Transverse colon (tissue), 3 donors: ENCODE measurements at regions not wholly inside any gene's neighbourhood (a gene's known extent, or its start where the extent isn't known, plus 50 kb on each side); places are given as distances from the start of the nearest gene placed in this dataset.

Experiments used
- CTCF ChIP-seq, 5 experiments: fragments of 200-600 bp in 3 of 5; fragments of 450-650 bp in 2 of 5; sonication (generic) in 3 of 5; IDR thresholded peaks; 1 replicate in 2 of 5; 2 replicates in 3 of 5; pipeline ENCODE4 v1.5.1; 2016 to 2017; ENCODE audit warnings: antibody characterized with exemption in 5 of 5, inconsistent platforms in 3 of 5, mild to moderate bottlenecking in 2 of 5, moderate library complexity in 1 of 5
- POLR2A ChIP-seq: fragments of 450-650 bp; IDR thresholded peaks from one replicate; pipeline ENCODE4 v1.6.1; 2016; ENCODE audit warnings: antibody characterized with exemption, mild to moderate bottlenecking, moderate library complexity

GRCh38 chr13:46975173-46975572 is 78.3 kb upstream of the HTR2A start:
- TF ChIP-seq CTCF (IDR thresholded peaks at IDR 0.05) (no peak), POLR2A (no peak)
